Effector memory CD8-positive, alpha-beta T cell (primary cell): ENCODE measurements at regions not wholly inside any gene's neighbourhood (a gene's known extent, or its start where the extent isn't known, plus 50 kb on each side); places are given as distances from the start of the nearest gene placed in this dataset.

Source experiments
- ATAC-seq: fragments of 150-1000 bp; cut with Tn5 transposase; replicated peaks from 2 replicates; pipeline ENCODE4 v1.10.0; 2021; ENCODE audit warnings: mild to moderate bottlenecking, moderate library complexity
- DNase-seq, 3 experiments: peaks; one replicate each; pipeline ENCODE4 v3.0.0; 2021
- H3K27ac Mint-ChIP-seq, 2 donors: one replicate each; pipeline ENCODE4 v1.8.0; 2022; ENCODE audit warnings: mild to moderate bottlenecking in 2 of 2, mixed read lengths in 2 of 2, moderate library complexity in 2 of 2
- H3K27me3 Mint-ChIP-seq, 2 donors: one replicate each; pipeline ENCODE4 v1.8.0; 2022; ENCODE audit warnings: mixed read lengths in 2 of 2
- H3K36me3 Mint-ChIP-seq: one replicate; pipeline ENCODE4 v1.8.0; 2022; ENCODE audit warnings: mild to moderate bottlenecking, moderate library complexity, mixed read lengths; ENCODE audit not compliant: insufficient read depth
- H3K4me1 Mint-ChIP-seq, 2 donors: one replicate each; pipeline ENCODE4 v1.8.0; 2022; ENCODE audit warnings: low read depth in 2 of 2, mixed read lengths in 2 of 2
- H3K4me3 Mint-ChIP-seq, 2 donors: one replicate each; pipeline ENCODE4 v1.8.0; 2022; ENCODE audit warnings: mild to moderate bottlenecking in 2 of 2, mixed read lengths in 2 of 2, moderate library complexity in 2 of 2
- H3K9me3 Mint-ChIP-seq, 2 donors: one replicate each; pipeline ENCODE4 v1.8.0; 2022; ENCODE audit warnings: mixed read lengths in 2 of 2

GRCh38 chr2:238698451-238699306 is 149.2 kb upstream of the TWIST2 start:
- Mint-ChIP-seq H3K27me3 (peaks cover 6 to 33% of the 10 kb centered on the region in 2 donors), H3K36me3 (peaks cover 3% of the 10 kb centered on the region), H3K9me3 (no peaks in the 10 kb centered on the region), H3K4me1 (peaks cover 0 to 6% of the 10 kb centered on the region in 2 donors), H3K27ac (no peak overlapping the region), H3K4me3 (no peak overlapping the region)
- ATAC-seq (no peak), DNase-seq (no peak)

GRCh38 chr2:238699307-238700116 is 148.4 kb upstream of the TWIST2 start:
- H3K4me3 Mint-ChIP-seq: no peak overlapping the region

GRCh38 chr2:238700117-238700457 is 147.8 kb upstream of the TWIST2 start:
- Mint-ChIP-seq H3K27ac (no peak overlapping the region), H3K36me3 (peaks cover 3% of the 10 kb centered on the region), H3K4me1 (peaks cover 0 to 6% of the 10 kb centered on the region in 2 donors), H3K9me3 (no peaks in the 10 kb centered on the region), H3K27me3 (peaks cover 7 to 41% of the 10 kb centered on the region in 2 donors), H3K4me3 (no peak overlapping the region)
- DNase-seq (no peak), ATAC-seq (no peak)

More at GRCh38 chr2:238699307-238700116, 148.4 kb upstream of the TWIST2 start:
- H3K27ac Mint-ChIP-seq: no peak overlapping the region
- no peaks in the 10 kb centered on the region for H3K9me3 Mint-ChIP-seq
- DNase-seq (no peak), ATAC-seq (no peak)
- peaks cover 3% of the 10 kb centered on the region for H3K36me3 Mint-ChIP-seq
- H3K4me1 Mint-ChIP-seq: peaks cover 0 to 6% of the 10 kb centered on the region in 2 donors
- H3K27me3 Mint-ChIP-seq: peaks cover 6 to 39% of the 10 kb centered on the region in 2 donors

- Mint-ChIP-seq H3K27me3 (peaks cover 6 to 41% of the 10 kb centered on the region in 2 donors), H3K9me3 (no peaks in the 10 kb centered on the region), H3K4me3 (no peak overlapping the region), H3K27ac (no peak overlapping the region), H3K4me1 (peaks cover 0 to 6% of the 10 kb centered on the region in 2 donors), H3K36me3 (peaks cover 3% of the 10 kb centered on the region)
- DNase-seq: no peak
- ATAC-seq: no peak
Observed at GRCh38 chr2:238700506-238701340, 147.2 kb upstream of the TWIST2 start.

DNA sequence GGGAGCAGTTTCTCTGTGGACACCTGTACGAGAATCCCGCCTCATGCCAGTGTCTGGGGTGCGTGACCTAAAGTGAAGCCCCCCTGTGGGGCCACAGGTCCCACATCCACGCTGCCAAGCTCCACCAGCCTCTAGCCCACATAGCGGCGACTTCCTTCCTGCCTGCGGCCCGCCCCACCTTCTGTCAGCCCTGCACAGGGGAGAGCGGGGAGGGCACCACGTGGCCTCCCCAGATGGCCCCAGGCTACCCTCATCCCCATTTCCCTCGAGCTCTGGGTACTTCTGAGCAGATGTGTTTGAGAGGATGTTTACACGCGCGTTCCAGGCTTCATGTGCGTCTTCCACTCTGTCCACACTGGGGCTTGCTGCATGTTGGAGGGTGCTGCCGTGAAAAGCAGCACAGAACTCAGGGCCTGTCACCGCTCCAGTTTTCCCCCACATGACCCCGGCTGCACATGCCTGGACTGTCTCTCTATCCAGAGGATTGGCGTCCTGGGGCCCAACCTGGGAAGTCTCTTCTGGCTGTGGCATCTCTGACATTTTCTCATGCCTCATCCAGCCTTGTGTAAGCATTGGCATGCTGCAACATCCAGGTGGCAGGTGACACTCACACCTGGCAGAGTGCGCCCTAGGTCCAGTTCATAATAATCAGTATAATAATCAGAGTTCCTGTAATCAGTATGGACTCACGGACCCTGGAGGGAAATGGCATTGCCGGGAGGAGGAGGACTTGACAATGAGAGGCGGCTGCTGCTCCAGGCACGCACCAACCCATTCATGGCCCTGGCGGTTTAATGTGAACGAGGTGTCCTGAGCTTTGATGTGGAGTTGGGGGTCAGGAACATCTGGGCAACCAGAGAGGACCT is 146.3 kb upstream of the TWIST2 start:
- Mint-ChIP-seq H3K4me3 (no peak overlapping the region), H3K27me3 (peaks cover 6 to 41% of the 10 kb centered on the region in 2 donors), H3K9me3 (no peaks in the 10 kb centered on the region), H3K27ac (no peak overlapping the region), H3K4me1 (peaks cover 0 to 6% of the 10 kb centered on the region in 2 donors), H3K36me3 (peaks cover 3% of the 10 kb centered on the region)
- DNase-seq (no peak), ATAC-seq (no peak)

DNA sequence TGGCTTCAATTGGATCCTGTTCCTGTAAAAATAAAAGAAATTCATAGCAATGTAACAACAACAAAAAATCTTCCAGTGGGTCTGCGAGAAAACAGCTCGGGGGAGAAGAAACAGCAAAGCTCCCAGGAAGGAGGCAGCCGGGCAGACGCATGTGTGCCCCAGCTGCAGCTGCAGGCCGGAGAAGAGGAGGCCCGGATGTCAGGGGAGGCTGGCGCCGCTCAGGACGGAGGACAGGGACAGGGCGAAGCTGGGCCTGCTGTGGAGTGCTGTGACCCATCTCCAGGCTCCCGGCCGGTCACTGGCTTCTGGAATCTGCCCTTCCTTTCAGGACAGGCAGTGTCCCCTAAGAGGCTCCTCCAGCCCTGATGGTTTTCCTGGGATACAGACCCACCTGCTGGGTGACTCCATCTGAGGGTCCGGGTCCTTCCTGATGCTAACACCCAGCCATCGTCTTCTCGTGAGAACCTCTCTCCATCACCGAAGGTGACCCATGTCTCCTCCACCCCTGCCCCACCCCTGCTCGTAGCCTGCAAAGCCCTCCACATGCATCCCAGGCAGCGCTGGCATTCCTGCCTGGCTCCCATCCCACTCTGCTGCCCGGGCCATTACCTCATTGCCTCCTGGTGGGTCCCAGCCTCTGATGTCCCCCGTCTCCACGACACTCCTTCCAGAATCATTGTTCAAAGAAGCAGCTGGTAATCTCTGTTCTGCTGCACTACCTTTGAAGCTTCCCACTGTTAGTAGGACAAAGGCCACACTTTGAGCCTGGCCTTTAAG is 145.4 kb upstream of the TWIST2 start:
- Mint-ChIP-seq H3K9me3 (no peaks in the 10 kb centered on the region), H3K36me3 (peaks cover 3% of the 10 kb centered on the region), H3K27me3 (peaks cover 10 to 42% of the 10 kb centered on the region in 2 donors), H3K4me1 (peaks cover 0 to 6% of the 10 kb centered on the region in 2 donors), H3K27ac (no peak overlapping the region), H3K4me3 (no peak overlapping the region)
- DNase-seq (no peak), ATAC-seq (no peak)

DNA sequence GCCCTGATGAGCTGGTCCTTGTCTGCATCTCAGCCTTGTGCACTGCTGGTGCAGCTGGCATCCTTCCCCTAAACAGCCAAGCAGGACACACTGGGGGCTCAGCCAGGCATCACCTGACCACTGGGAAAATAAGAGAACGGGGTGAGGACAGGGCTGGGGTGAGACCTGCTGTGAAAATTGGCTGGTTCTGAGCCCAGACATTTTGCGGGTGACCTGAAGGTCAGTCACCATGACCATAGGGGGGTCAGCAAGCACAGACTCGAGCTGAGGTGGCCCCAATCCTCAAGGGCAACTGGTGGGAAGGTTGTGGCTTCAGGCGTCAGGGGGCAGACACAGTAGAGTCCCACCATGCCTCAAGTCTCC is 144.9 kb upstream of the TWIST2 start:
- no peak overlapping the region for H3K27ac Mint-ChIP-seq
- peaks cover 0 to 6% of the 10 kb centered on the region in 2 donors for H3K4me1 Mint-ChIP-seq
- no peak overlapping the region for H3K4me3 Mint-ChIP-seq
- DNase-seq (no peak), ATAC-seq (no peak)
- peaks cover 16 to 48% of the 10 kb centered on the region in 2 donors for H3K27me3 Mint-ChIP-seq
- H3K36me3 Mint-ChIP-seq: peaks cover 3% of the 10 kb centered on the region
- no peaks in the 10 kb centered on the region for H3K9me3 Mint-ChIP-seq

- H3K27me3 Mint-ChIP-seq: peaks cover 18 to 48% of the 10 kb centered on the region in 2 donors
- no peak overlapping the region for H3K4me3 Mint-ChIP-seq
- H3K4me1 Mint-ChIP-seq: peaks cover 0 to 6% of the 10 kb centered on the region in 2 donors
- no peak for DNase-seq
- ATAC-seq: no peak
- no peaks in the 10 kb centered on the region for H3K9me3 Mint-ChIP-seq
- peaks cover 3% of the 10 kb centered on the region for H3K36me3 Mint-ChIP-seq
- H3K27ac Mint-ChIP-seq: no peak overlapping the region
Observed at GRCh38 chr2:238703436-238703835, 144.4 kb upstream of the TWIST2 start.

- ATAC-seq (no peak), DNase-seq (no peak)
- Mint-ChIP-seq H3K36me3 (peaks cover 3% of the 10 kb centered on the region), H3K27ac (no peak overlapping the region), H3K27me3 (peaks cover 26 to 45% of the 10 kb centered on the region in 2 donors), H3K4me1 (peaks cover 0 to 6% of the 10 kb centered on the region in 2 donors), H3K4me3 (no peak overlapping the region), H3K9me3 (no peaks in the 10 kb centered on the region)
Observed at GRCh38 chr2:238704471-238705225, 143.2 kb upstream of the TWIST2 start.

- peaks cover 32 to 45% of the 10 kb centered on the region in 2 donors for H3K27me3 Mint-ChIP-seq
- H3K9me3 Mint-ChIP-seq: no peaks in the 10 kb centered on the region
- H3K27ac Mint-ChIP-seq: no peak overlapping the region
- no peak for DNase-seq
- ATAC-seq: no peak
- no peak overlapping the region for H3K4me3 Mint-ChIP-seq
- H3K4me1 Mint-ChIP-seq: peaks cover 0 to 6% of the 10 kb centered on the region in 2 donors
- peaks cover 3% of the 10 kb centered on the region for H3K36me3 Mint-ChIP-seq
Observed at GRCh38 chr2:238706163-238706562, 141.7 kb upstream of the TWIST2 start.

DNA sequence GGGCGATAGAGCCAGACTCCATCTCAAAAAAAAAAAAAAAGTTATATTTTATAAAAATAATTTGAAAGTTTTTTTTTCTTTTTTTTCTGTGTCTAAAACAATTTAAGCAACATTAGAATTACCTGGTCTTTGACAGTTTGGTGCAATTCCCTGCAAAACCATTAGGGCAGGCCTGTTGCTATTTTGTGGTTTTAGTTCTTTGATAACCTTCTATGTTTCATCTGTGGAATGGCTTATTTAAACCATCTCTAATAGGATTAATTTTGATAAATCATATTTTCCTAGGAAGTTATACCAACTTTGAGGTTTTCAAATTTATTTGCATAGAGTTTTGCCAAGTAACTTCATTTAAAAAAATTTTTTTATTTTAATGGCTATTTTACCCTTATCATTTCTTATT is 141.2 kb upstream of the TWIST2 start:
- ATAC-seq (no peak), DNase-seq (no peak)
- H3K27me3 Mint-ChIP-seq: peaks cover 36 to 41% of the 10 kb centered on the region in 2 donors
- peaks cover 3% of the 10 kb centered on the region for H3K36me3 Mint-ChIP-seq
- peaks cover 0 to 2% of the 10 kb centered on the region in 2 donors for H3K4me1 Mint-ChIP-seq
- H3K4me3 Mint-ChIP-seq: no peak overlapping the region
- no peak overlapping the region for H3K27ac Mint-ChIP-seq
- H3K9me3 Mint-ChIP-seq: no peaks in the 10 kb centered on the region
